ENCODE measurements at regions not wholly inside any gene's neighbourhood (a gene's known extent, or its start where the extent isn't known, plus 50 kb on each side); places are given as distances from the start of the nearest gene placed in this dataset.

DNA sequence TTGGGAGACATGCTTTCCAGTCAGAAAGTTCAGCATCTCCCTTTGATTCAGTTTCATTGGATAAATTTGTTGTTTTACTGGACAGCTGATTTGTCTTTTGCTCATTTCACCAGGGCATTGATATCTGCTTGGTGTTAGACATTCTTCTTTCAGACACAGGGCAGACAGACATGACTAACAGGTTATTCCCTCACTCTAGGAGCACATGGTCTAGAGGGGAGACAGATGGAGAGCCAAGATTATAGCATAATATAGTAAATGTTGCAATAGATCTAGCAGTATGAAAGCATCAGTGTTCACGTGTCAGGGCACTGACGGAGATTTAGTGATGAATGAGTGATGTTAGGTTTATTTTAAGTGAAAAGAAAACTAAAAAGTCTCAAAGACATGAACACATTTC is 187.0 kb upstream of the CYRIA start:
- DNase-seq = no peak
- TF ChIP-seq, protein P1, sequence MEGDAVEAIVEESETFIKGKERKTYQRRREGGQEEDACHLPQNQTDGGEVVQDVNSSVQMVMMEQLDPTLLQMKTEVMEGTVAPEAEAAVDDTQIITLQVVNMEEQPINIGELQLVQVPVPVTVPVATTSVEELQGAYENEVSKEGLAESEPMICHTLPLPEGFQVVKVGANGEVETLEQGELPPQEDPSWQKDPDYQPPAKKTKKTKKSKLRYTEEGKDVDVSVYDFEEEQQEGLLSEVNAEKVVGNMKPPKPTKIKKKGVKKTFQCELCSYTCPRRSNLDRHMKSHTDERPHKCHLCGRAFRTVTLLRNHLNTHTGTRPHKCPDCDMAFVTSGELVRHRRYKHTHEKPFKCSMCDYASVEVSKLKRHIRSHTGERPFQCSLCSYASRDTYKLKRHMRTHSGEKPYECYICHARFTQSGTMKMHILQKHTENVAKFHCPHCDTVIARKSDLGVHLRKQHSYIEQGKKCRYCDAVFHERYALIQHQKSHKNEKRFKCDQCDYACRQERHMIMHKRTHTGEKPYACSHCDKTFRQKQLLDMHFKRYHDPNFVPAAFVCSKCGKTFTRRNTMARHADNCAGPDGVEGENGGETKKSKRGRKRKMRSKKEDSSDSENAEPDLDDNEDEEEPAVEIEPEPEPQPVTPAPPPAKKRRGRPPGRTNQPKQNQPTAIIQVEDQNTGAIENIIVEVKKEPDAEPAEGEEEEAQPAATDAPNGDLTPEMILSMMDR (IDR thresholded peaks at IDR 0.05) = no peak
- no peak for TF ChIP-seq POLR2A (IDR thresholded peaks at IDR 0.05)
- intact Hi-C loops (cut with DNase I) = no loop called here
- H3K4me3 ChIP-seq = no peak overlapping the region
- no peak overlapping the region for H3K27ac ChIP-seq
- H3K36me3 ChIP-seq = no peaks in the 10 kb centered on the region
- WGBS, 2 donors = 70 to 88% methylated on average over 2 of the region's 2 CpGs
- H3K9me3 ChIP-seq = no peaks in the 10 kb centered on the region
- H3K27me3 ChIP-seq = no peaks in the 10 kb centered on the region
- H3K4me1 ChIP-seq = no peaks in the 10 kb centered on the region

DNA sequence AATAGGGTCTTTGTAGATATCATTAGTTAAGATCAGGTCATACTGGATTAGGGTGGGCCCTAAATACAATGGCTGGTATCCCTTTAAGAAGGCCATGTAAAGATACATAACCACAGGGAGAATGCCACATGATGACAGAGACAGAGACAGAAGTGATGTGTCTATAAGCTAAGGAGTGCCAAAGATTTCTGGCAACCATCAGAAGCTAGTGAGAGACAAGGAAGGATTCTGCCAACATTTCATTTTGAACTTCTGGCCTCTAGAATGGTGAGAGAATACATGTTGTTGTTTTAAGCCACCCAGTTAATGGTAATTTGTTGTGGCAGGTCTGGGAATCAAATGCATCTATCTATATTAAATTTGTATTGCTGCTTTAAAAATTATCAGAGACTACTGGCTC is 185.5 kb upstream of the CYRIA start:
- Histone ChIP-seq H3K9me3 (no peaks in the 10 kb centered on the region), H3K4me3 (no peak overlapping the region), H3K36me3 (no peaks in the 10 kb centered on the region), H3K4me1 (no peaks in the 10 kb centered on the region), H3K27me3 (no peaks in the 10 kb centered on the region), H3K27ac (no peak overlapping the region)
- intact Hi-C loops (cut with DNase I) = no loop called here
- TF ChIP-seq, protein P1 (IDR thresholded peaks at IDR 0.05) = no peak
- TF ChIP-seq POLR2A (IDR thresholded peaks at IDR 0.05) = no peak
- DNase-seq = no peak

DNA sequence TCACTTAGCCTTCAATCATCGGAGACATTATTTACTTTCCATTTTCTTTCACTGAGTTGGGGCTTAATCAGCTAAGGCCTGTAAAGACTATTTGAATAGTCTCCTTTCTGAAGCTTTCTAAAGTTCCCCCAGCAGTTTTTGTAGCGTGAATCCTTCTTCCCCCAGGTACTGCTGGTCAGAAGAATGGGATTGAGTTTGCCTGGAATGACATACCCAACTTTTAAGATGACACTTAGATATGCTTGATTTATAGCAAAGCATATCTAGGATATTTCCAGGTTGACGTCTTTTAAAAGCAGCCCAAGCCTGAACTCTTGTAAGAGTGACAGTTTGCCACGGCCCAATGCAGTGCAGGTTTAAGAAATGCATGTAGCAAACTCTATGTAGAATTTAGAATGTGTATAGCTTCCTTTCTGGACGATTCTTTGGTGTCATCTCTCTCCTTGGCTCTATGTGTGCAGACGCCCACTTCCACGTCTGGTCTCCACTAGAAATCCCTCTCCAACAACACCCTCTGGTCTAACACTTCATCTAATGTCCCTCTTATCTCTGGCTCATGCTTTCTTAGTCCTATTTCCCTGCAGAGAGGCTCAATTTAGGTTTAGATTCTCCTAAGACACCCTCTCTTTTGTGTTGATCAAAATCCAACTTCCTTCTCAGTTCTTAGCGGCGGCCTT is 175.0 kb upstream of the CYRIA start:
- no peak for DNase-seq
- no peak for TF ChIP-seq POLR2A (IDR thresholded peaks at IDR 0.05)
- TF ChIP-seq, protein P1 (IDR thresholded peaks at IDR 0.05) = no peak
- Histone ChIP-seq H3K4me1 (no peaks in the 10 kb centered on the region), H3K9me3 (no peaks in the 10 kb centered on the region), H3K4me3 (no peak overlapping the region), H3K36me3 (no peaks in the 10 kb centered on the region), H3K27ac (no peak overlapping the region), H3K27me3 (no peaks in the 10 kb centered on the region)
- intact Hi-C loops (cut with DNase I) = no loop called here
- 67 to 75% methylated on average over 9 of the region's 9 CpGs for WGBS, 2 donors

DNA sequence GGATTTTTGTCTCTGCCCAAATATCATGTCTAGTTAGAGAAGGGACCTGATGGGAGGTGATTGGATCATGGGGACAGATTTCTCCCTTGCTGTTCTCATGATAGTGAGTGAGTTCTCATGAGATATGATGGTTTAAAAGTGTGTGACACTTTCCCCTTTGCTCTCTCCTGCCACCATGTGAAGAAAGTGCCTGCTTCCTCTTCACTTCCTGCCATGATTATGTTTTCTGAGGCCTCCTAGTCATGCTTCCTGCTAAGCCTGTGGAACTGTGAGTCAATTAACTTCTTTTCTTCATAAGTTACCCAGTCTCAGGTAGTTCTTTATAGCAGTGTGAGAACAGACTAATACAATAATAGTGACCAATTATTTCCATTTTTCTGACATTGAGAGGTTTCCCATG is 167.3 kb upstream of the CYRIA start:
- intact Hi-C loops (cut with DNase I) = no loop called here
- H3K36me3 ChIP-seq = no peaks in the 10 kb centered on the region
- no peak overlapping the region for H3K4me3 ChIP-seq
- TF ChIP-seq, protein P1 (IDR thresholded peaks at IDR 0.05) = no peak
- no peak for TF ChIP-seq POLR2A (IDR thresholded peaks at IDR 0.05)
- H3K4me1 ChIP-seq = no peaks in the 10 kb centered on the region
- no peak overlapping the region for H3K27ac ChIP-seq
- no peak for DNase-seq
- peaks cover 0 to 18% (median 0%) of the 10 kb centered on the region in 4 donors for H3K27me3 ChIP-seq
- no peaks in the 10 kb centered on the region for H3K9me3 ChIP-seq

DNA sequence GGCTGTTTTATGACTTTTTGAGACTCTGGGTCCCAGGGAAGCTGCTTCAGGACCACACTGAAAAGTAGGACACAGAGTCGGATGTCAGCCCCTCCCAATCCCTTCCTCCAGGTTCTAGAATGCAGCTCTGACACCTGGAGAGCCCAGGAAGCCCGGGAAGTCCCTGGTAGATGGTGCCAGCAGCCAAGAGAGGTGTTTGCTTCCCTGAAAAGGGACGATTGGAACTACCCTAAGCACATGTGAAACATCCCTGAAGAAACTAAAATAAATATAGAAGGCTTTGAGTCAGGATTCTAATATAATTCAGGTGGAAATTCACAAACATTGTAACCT is 163.2 kb upstream of the CYRIA start:
- Histone ChIP-seq H3K9me3 (no peaks in the 10 kb centered on the region), H3K27ac (no peak overlapping the region), H3K27me3 (peaks cover 0 to 7% (median 0%) of the 10 kb centered on the region in 4 donors), H3K4me1 (no peaks in the 10 kb centered on the region), H3K36me3 (no peaks in the 10 kb centered on the region), H3K4me3 (no peak overlapping the region)
- DNase-seq = no peak
- 0 to 12% methylated on average over 3 of the region's 3 CpGs for WGBS, 2 donors
- intact Hi-C loops (cut with DNase I) = no loop called here
- TF ChIP-seq, protein P1 (IDR thresholded peaks at IDR 0.05) = no peak
- TF ChIP-seq POLR2A (IDR thresholded peaks at IDR 0.05) = no peak

Data from esophagus squamous epithelium (tissue), 5 donors.